ENCODE measurements at regions not wholly inside any gene's neighbourhood (a gene's known extent, or its start where the extent isn't known, plus 50 kb on each side); places are given as distances from the start of the nearest gene placed in this dataset.

- in situ Hi-C loops (cut with MboI; ENCODE audit: low pct_unique_long_range_greater_than_20kb in 2 of 9, low sequenced_read_pairs in 9 of 9, unreplicated experiment in 9 of 9): no loop called here
- WGBS, 10 experiments: 0 to 91% (median 76%) methylated on average over 3 of the region's 3 CpGs; no CpG with 5 or more reads in 1 of the 10 experiments
- ATAC-seq (replicated peaks in 6 of 8): no peak
- H3K4me1 ChIP-seq (replicated peaks in 1 of 2): no peaks in the 10 kb centered on the region
- no peak overlapping the region for H3K27ac ChIP-seq
- no peak overlapping the region for H3K4me3 ChIP-seq
Measured at GRCh38 chr12:40587970-40588369, 104.3 kb upstream of the CNTN1 start.

- no peak for ATAC-seq (replicated peaks in 6 of 8)
- Histone ChIP-seq H3K27ac (no peak overlapping the region), H3K4me1 (replicated peaks in 1 of 2) (no peaks in the 10 kb centered on the region), H3K4me3 (no peak overlapping the region)
- in situ Hi-C loops (cut with MboI; ENCODE audit: low pct_unique_long_range_greater_than_20kb in 2 of 9, low sequenced_read_pairs in 9 of 9, unreplicated experiment in 9 of 9): no loop called here
- WGBS, 10 experiments: 0 to 100% (median 70%) methylated on average over 1 to 3 of the region's 3 CpGs
Measured at GRCh38 chr12:40597133-40597532, 95.1 kb upstream of the CNTN1 start.

GRCh38 chr12:40598073-40598472 lies 94.2 kb upstream of the CNTN1 start:
- WGBS, 10 experiments: 0 to 100% (median 61%) methylated on average over 1 to 2 of the region's 2 CpGs; no CpG with 5 or more reads in 1 of the 10 experiments

GRCh38 chr12:40602562-40602961 lies 89.7 kb upstream of the CNTN1 start:
- in situ Hi-C loops (cut with MboI; ENCODE audit: low pct_unique_long_range_greater_than_20kb in 2 of 9, low sequenced_read_pairs in 9 of 9, unreplicated experiment in 9 of 9): loop anchor here in 3 of 9 experiments (25.0 kb wide), 2 partner anchors 310 to 335 kb away; no protein-coding TSS in a partner anchor
- ATAC-seq (replicated peaks in 6 of 8): no peak
- no peak overlapping the region for H3K4me3 ChIP-seq
- peaks cover 0 to 12% of the 10 kb centered on the region in 2 donors for H3K4me1 ChIP-seq (replicated peaks in 1 of 2)
- WGBS, 10 experiments: 0 to 80% (median 50%) methylated on average over 1 to 3 of the region's 3 CpGs; no CpG with 5 or more reads in 1 of the 10 experiments
- no peak overlapping the region for H3K27ac ChIP-seq

More at GRCh38 chr12:40598073-40598472, 94.2 kb upstream of the CNTN1 start:
- in situ Hi-C loops (cut with MboI; ENCODE audit: low pct_unique_long_range_greater_than_20kb in 2 of 9, low sequenced_read_pairs in 9 of 9, unreplicated experiment in 9 of 9): no loop called here
- H3K27ac ChIP-seq: no peak overlapping the region
- ATAC-seq (replicated peaks in 6 of 8): no peak
- no peaks in the 10 kb centered on the region for H3K4me1 ChIP-seq (replicated peaks in 1 of 2)
- H3K4me3 ChIP-seq: no peak overlapping the region

- in situ Hi-C loops (cut with MboI; ENCODE audit: low pct_unique_long_range_greater_than_20kb in 2 of 9, low sequenced_read_pairs in 9 of 9, unreplicated experiment in 9 of 9): loop anchor here in 4 of 9 experiments (10.0 to 25.0 kb wide), 3 partner anchors 297 to 322 kb away; no protein-coding TSS in a partner anchor
Measured at GRCh38 chr12:40614923-40615322, 77.3 kb upstream of the CNTN1 start.

GRCh38 chr12:40615590-40615989 lies 76.6 kb upstream of the CNTN1 start:
- Histone ChIP-seq H3K4me3 (no peak overlapping the region), H3K27ac (no peak overlapping the region), H3K4me1 (replicated peaks in 1 of 2) (no peaks in the 10 kb centered on the region)
- in situ Hi-C loops (cut with MboI; ENCODE audit: low pct_unique_long_range_greater_than_20kb in 2 of 9, low sequenced_read_pairs in 9 of 9, unreplicated experiment in 9 of 9): loop anchor here in 4 of 9 experiments (10.0 to 25.0 kb wide), 3 partner anchors 297 to 322 kb away; no protein-coding TSS in a partner anchor
- WGBS, 10 experiments: 0 to 100% (median 65%) methylated on average over 1 of the region's 1 CpG; no CpG with 5 or more reads in 2 of the 10 experiments
- ATAC-seq (replicated peaks in 6 of 8): no peak

More at GRCh38 chr12:40614923-40615322, 77.3 kb upstream of the CNTN1 start:
- Histone ChIP-seq H3K4me3 (no peak overlapping the region), H3K27ac (no peak overlapping the region), H3K4me1 (replicated peaks in 1 of 2) (no peaks in the 10 kb centered on the region)
- ATAC-seq (replicated peaks in 6 of 8): no peak

- in situ Hi-C loops (cut with MboI; ENCODE audit: low pct_unique_long_range_greater_than_20kb in 2 of 9, low sequenced_read_pairs in 9 of 9, unreplicated experiment in 9 of 9): loop anchor here in 4 of 9 experiments (10.0 to 25.0 kb wide), 3 partner anchors 296 to 321 kb away; no protein-coding TSS in a partner anchor
- H3K27ac ChIP-seq: no peak overlapping the region
- ATAC-seq (replicated peaks in 6 of 8): no peak
- no peaks in the 10 kb centered on the region for H3K4me1 ChIP-seq (replicated peaks in 1 of 2)
- no peak overlapping the region for H3K4me3 ChIP-seq
- 0 to 100% (median 67%) methylated on average over 1 to 3 of the region's 4 CpGs for WGBS, 10 experiments
Measured at GRCh38 chr12:40616383-40616915, 75.8 kb upstream of the CNTN1 start.

- no peak overlapping the region for H3K4me3 ChIP-seq
- 20 to 88% methylated on average over 1 of the region's 1 CpG; no CpG with 5 or more reads in 8 of the 10 experiments for WGBS, 10 experiments
- H3K27ac ChIP-seq: no peak overlapping the region
- in situ Hi-C loops (cut with MboI; ENCODE audit: low pct_unique_long_range_greater_than_20kb in 2 of 9, low sequenced_read_pairs in 9 of 9, unreplicated experiment in 9 of 9): loop anchor here in 4 of 9 experiments (10.0 to 25.0 kb wide), 3 partner anchors 294 to 319 kb away; no protein-coding TSS in a partner anchor
- H3K4me1 ChIP-seq (replicated peaks in 1 of 2): no peaks in the 10 kb centered on the region
- ATAC-seq (replicated peaks in 6 of 8): no peak
Measured at GRCh38 chr12:40618636-40619035, 73.6 kb upstream of the CNTN1 start.

- no peaks in the 10 kb centered on the region for H3K4me1 ChIP-seq (replicated peaks in 1 of 2)
- no peak overlapping the region for H3K27ac ChIP-seq
- no peak for ATAC-seq (replicated peaks in 6 of 8)
- in situ Hi-C loops (cut with MboI; ENCODE audit: low pct_unique_long_range_greater_than_20kb in 2 of 9, low sequenced_read_pairs in 9 of 9, unreplicated experiment in 9 of 9): loop anchor here in 4 of 9 experiments (10.0 to 25.0 kb wide), 3 partner anchors 292 to 317 kb away; no protein-coding TSS in a partner anchor
- H3K4me3 ChIP-seq: no peak overlapping the region
- 82 to 100% (median 100%) methylated on average over 1 to 10 of the region's 38 CpGs; no CpG with 5 or more reads in 5 of the 10 experiments for WGBS, 10 experiments
Measured at GRCh38 chr12:40620564-40621019, 71.6 kb upstream of the CNTN1 start.

GRCh38 chr12:40622246-40622838 lies 69.9 kb upstream of the CNTN1 start:
- peak in 3 of 8 experiments; percentile 41 to 52 (median 49) for ATAC-seq (replicated peaks in 6 of 8)
- no peak overlapping the region for H3K4me3 ChIP-seq
- in situ Hi-C loops (cut with MboI; ENCODE audit: low pct_unique_long_range_greater_than_20kb in 2 of 9, low sequenced_read_pairs in 9 of 9, unreplicated experiment in 9 of 9): loop anchor here in 4 of 9 experiments (10.0 to 25.0 kb wide), 3 partner anchors 290 to 315 kb away; no protein-coding TSS in a partner anchor
- H3K27ac ChIP-seq: no peak overlapping the region
- 5 to 71% (median 35%) methylated on average over 1 to 3 of the region's 3 CpGs; no CpG with 5 or more reads in 2 of the 10 experiments for WGBS, 10 experiments
- H3K4me1 ChIP-seq (replicated peaks in 1 of 2): no peaks in the 10 kb centered on the region

GRCh38 chr12:40632171-40632570 lies 60.1 kb upstream of the CNTN1 start:
- in situ Hi-C loops (cut with MboI; ENCODE audit: low pct_unique_long_range_greater_than_20kb in 2 of 9, low sequenced_read_pairs in 9 of 9, unreplicated experiment in 9 of 9): loop anchor here in 1 of 9 experiments (25.0 kb wide), 1 partner anchor 280 kb away; no protein-coding TSS in a partner anchor
- Histone ChIP-seq H3K4me1 (replicated peaks in 1 of 2) (no peaks in the 10 kb centered on the region), H3K27ac (no peak overlapping the region), H3K4me3 (no peak overlapping the region)
- no peak for ATAC-seq (replicated peaks in 6 of 8)

GRCh38 chr12:40632933-40633332 lies 59.3 kb upstream of the CNTN1 start:
- Histone ChIP-seq H3K4me3 (no peak overlapping the region), H3K4me1 (replicated peaks in 1 of 2) (no peaks in the 10 kb centered on the region), H3K27ac (no peak overlapping the region)
- in situ Hi-C loops (cut with MboI; ENCODE audit: low pct_unique_long_range_greater_than_20kb in 2 of 9, low sequenced_read_pairs in 9 of 9, unreplicated experiment in 9 of 9): loop anchor here in 1 of 9 experiments (25.0 kb wide), 1 partner anchor 279 kb away; no protein-coding TSS in a partner anchor
- ATAC-seq (replicated peaks in 6 of 8): no peak
- WGBS, 10 experiments: 0 to 80% (median 71%) methylated on average over 1 to 3 of the region's 3 CpGs

GRCh38 chr12:40634517-40635131 lies 57.6 kb upstream of the CNTN1 start:
- WGBS, 10 experiments: 0 to 100% (median 86%) methylated on average over 1 to 3 of the region's 3 CpGs; no CpG with 5 or more reads in 2 of the 10 experiments
- Histone ChIP-seq H3K4me1 (replicated peaks in 1 of 2) (no peaks in the 10 kb centered on the region), H3K4me3 (no peak overlapping the region), H3K27ac (no peak overlapping the region)
- in situ Hi-C loops (cut with MboI; ENCODE audit: low pct_unique_long_range_greater_than_20kb in 2 of 9, low sequenced_read_pairs in 9 of 9, unreplicated experiment in 9 of 9): loop anchor here in 1 of 9 experiments (25.0 kb wide), 1 partner anchor 278 kb away; no protein-coding TSS in a partner anchor
- ATAC-seq (replicated peaks in 6 of 8): no peak
